Body of pancreas (tissue), 4 donors: ENCODE measurements at regions not wholly inside any gene's neighbourhood (a gene's known extent, or its start where the extent isn't known, plus 50 kb on each side); places are given as distances from the start of the nearest gene placed in this dataset.

Source experiments
- ATAC-seq: fragments of 150-250 bp; one replicate; pipeline ENCODE4 v1.9.1; 2016
- DNase-seq, 4 donors: peaks; one replicate each; pipeline ENCODE4 v3.0.0-alpha.2; 2019
- H3K27ac ChIP-seq, 4 donors: fragments of 200-600 bp; sonication (generic); 1 replicate in 3 of 4; 2 replicates in 1 of 4; pipeline versions ENCODE4 v1.5.1 to v1.6.1; 2016 to 2019; ENCODE audit warnings: mild to moderate bottlenecking in 1 of 4, mixed read lengths in 1 of 4, moderate library complexity in 1 of 4
- H3K27me3 ChIP-seq, 2 donors: fragments of 200-600 bp; sonication (generic); one replicate each; pipeline ENCODE4 v1.6.0; 2016; ENCODE audit warnings: mild to moderate bottlenecking in 1 of 2
- H3K36me3 ChIP-seq, 2 donors: fragments of 200-600 bp; sonication (generic); replicated peaks in 1 of 2; 2 replicates each; pipeline ENCODE4 v1.5.1; 2016; ENCODE audit warnings: low read depth in 2 of 2; ENCODE audit not compliant: insufficient read depth in 1 of 2
- H3K4me1 ChIP-seq: fragments of 200-600 bp; sonication (generic); one replicate; pipeline ENCODE4 v1.6.0; 2016
- H3K4me3 ChIP-seq, 2 donors: fragments of 200-600 bp; sonication (generic); 1 replicate in 1 of 2; 2 replicates in 1 of 2; pipeline ENCODE4 v1.5.1; 2016 to 2019
- H3K9me3 ChIP-seq, 3 donors: fragments of 200-600 bp; sonication (generic); 1 replicate in 2 of 3; 2 replicates in 1 of 3; pipeline ENCODE4 v1.5.1; 2016
- POLR2A ChIP-seq, 3 donors: fragments of 450-650 bp; IDR thresholded peaks; one replicate each; pipeline ENCODE4 v1.6.1; 2016; ENCODE audit warnings: antibody characterized with exemption in 3 of 3, mild to moderate bottlenecking in 2 of 3
- WGBS, 2 donors: methylation state at CpG; one replicate each; pipeline ENCODE4 v1.1.5; 2017; 5-methylcytosine and 5-hydroxymethylcytosine counted together
- intact Hi-C: fragments of 100-400 bp; cut with DNase I; formaldehyde crosslinking; loops from one replicate; pipeline ENCODE4 v1.15.1; 2023
- TF ChIP-seq, protein P1 (sequence below), 7 experiments: fragments of 450-650 bp in 4 of 7; fragments of 200-600 bp in 3 of 7; sonication (generic) in 3 of 7; IDR thresholded peaks; one replicate each; pipeline ENCODE4 v1.5.1; 2016 to 2019; ENCODE audit warnings: antibody characterized with exemption in 7 of 7

DNA sequence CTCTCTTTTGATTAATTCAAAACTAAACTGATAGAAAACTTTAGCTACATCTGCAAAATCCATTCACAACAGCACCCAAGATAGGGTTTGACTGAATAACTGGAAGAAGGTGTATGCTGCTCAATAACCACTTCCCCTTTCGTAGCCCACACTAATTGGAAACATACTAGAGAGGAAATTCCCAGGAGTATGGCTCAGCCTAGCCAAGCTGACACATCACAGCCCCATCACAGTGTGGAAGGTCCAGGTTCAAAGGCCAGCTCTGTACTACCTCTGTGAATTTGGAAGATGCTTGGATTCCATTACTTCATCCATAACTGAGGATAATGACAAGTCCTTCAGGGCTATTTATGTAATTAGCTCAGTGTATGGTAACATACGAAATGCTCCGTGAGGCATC lies 185.4 kb downstream of the FBXO15 start:
- WGBS, 2 donors, result 49 to 56% methylated on average over 3 of the region's 3 CpGs

DNA sequence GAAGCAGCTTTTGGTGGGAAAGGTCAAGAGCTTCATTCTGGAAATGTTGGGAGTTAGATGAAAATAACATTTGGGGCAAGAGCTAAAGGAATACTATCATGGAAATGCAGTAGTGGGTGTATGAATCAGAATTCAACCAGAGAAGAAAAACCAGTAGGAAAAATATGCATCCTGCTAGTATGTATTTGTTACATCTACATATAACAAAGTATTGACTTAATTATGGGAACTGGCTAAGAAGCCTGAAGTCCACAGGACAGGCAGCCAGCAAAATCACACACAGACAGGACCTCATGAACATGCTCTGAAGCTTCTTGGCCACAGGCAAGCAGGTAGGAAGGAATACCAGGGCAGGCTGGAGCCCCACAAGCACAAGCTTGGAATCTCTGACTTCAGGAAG lies 185.8 kb downstream of the FBXO15 start:
- Histone ChIP-seq H3K4me3 (no peak overlapping the region), H3K36me3 (no peaks in the 10 kb centered on the region), H3K9me3 (no peaks in the 10 kb centered on the region), H3K4me1 (no peaks in the 10 kb centered on the region), H3K27me3 (no peaks in the 10 kb centered on the region), H3K27ac (no peak overlapping the region)
- no peak for TF ChIP-seq POLR2A (IDR thresholded peaks at IDR 0.05)
- TF ChIP-seq, protein P1, sequence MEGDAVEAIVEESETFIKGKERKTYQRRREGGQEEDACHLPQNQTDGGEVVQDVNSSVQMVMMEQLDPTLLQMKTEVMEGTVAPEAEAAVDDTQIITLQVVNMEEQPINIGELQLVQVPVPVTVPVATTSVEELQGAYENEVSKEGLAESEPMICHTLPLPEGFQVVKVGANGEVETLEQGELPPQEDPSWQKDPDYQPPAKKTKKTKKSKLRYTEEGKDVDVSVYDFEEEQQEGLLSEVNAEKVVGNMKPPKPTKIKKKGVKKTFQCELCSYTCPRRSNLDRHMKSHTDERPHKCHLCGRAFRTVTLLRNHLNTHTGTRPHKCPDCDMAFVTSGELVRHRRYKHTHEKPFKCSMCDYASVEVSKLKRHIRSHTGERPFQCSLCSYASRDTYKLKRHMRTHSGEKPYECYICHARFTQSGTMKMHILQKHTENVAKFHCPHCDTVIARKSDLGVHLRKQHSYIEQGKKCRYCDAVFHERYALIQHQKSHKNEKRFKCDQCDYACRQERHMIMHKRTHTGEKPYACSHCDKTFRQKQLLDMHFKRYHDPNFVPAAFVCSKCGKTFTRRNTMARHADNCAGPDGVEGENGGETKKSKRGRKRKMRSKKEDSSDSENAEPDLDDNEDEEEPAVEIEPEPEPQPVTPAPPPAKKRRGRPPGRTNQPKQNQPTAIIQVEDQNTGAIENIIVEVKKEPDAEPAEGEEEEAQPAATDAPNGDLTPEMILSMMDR (IDR thresholded peaks at IDR 0.05), result no peak
- ATAC-seq, result no peak
- no peak for DNase-seq
- intact Hi-C loops, result no loop called here

More for the DNA sequence above, 185.4 kb downstream of the FBXO15 start:
- no peaks in the 10 kb centered on the region for H3K27me3 ChIP-seq
- intact Hi-C loops, result no loop called here
- DNase-seq, result no peak
- TF ChIP-seq, protein P1 (IDR thresholded peaks at IDR 0.05), result no peak
- TF ChIP-seq POLR2A (IDR thresholded peaks at IDR 0.05), result no peak
- no peak overlapping the region for H3K4me3 ChIP-seq
- H3K27ac ChIP-seq, result no peak overlapping the region
- ATAC-seq, result no peak
- H3K4me1 ChIP-seq, result no peaks in the 10 kb centered on the region
- no peaks in the 10 kb centered on the region for H3K36me3 ChIP-seq
- no peaks in the 10 kb centered on the region for H3K9me3 ChIP-seq

DNA sequence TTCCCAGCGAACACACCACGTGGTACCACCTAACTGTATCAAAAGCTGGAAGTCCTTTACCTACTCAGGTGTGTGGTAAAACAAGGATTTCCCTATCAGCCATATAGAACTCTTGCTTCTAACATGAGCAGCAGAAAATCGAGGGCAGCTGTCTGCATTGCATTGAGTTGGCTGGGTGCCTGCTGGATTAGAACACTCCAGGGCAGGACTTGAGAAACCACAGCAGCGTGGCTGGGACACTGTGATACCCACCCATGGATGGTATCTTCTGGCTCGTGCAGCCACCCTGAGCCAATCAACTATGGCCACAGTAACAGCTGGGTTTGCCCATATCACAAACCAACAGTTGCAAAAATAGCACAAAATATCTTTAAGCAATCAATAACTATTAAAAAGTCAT lies 188.3 kb downstream of the FBXO15 start:
- no peaks in the 10 kb centered on the region for H3K4me1 ChIP-seq
- no peak for TF ChIP-seq POLR2A (IDR thresholded peaks at IDR 0.05)
- TF ChIP-seq, protein P1 (IDR thresholded peaks at IDR 0.05), result no peak
- 15 to 44% methylated on average over 5 of the region's 5 CpGs for WGBS, 2 donors
- no peak overlapping the region for H3K27ac ChIP-seq
- DNase-seq (no peak), ATAC-seq (no peak)
- intact Hi-C loops, result no loop called here
- H3K27me3 ChIP-seq, result no peaks in the 10 kb centered on the region
- no peak overlapping the region for H3K4me3 ChIP-seq
- H3K36me3 ChIP-seq, result no peaks in the 10 kb centered on the region
- H3K9me3 ChIP-seq, result no peaks in the 10 kb centered on the region

DNA sequence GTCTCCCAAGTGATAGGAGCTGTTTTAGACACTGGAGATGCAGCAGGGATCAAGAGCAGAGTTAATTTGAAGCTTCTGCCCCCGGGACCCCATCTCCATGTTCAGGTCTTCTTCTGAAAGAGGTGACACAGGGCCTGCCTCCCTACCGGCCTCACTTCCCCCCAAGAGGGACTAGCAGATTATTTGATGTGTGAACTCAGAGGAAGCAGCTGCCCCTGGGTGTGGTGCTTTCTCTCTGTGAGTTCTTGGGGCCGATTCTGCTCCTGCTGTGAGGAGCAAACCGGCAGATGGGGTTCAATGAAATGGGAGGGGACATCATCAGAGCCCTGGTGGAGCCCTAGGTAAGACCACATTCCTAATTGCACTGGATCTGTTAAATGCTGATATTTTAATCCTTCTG lies 193.4 kb downstream of the FBXO15 start:
- DNase-seq (no peak), ATAC-seq (no peak)
- TF ChIP-seq, protein P1 (IDR thresholded peaks at IDR 0.05), result no peak
- TF ChIP-seq POLR2A (IDR thresholded peaks at IDR 0.05), result no peak

DNA sequence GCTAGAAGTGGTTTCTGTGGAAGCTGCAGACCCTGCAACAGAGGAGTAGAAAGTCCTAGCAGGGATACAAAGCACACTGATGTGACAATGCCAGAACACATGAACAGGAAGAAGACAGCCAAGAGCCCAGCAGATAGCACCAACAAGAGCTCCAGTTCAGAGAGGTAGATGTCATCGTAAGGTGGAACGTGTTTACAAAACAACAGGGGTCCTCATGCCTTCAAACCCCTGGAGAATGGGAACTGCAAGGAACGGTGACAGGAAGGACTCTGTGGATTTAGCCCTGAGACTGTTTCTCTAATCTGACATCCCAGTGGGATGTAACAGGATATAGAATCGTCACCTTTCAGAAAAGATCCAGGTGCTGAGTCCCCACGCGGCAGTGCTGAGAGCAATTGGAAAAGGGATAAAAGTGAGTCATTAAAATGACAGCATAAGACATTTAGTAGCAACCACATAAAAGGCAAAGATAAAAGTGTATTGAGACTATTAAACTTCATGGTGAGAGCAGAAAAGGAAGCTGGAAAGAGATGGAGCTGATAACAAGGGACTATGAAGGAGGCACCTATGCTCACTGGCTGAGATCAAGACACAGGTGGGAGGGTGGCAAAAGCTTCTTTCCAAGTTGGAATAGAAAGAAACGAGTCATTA lies 195.2 kb downstream of the FBXO15 start:
- no peaks in the 10 kb centered on the region for H3K27me3 ChIP-seq
- DNase-seq (no peak), ATAC-seq (no peak)
- H3K9me3 ChIP-seq, result no peaks in the 10 kb centered on the region
- no peak overlapping the region for H3K4me3 ChIP-seq
- H3K36me3 ChIP-seq, result no peaks in the 10 kb centered on the region
- intact Hi-C loops, result no loop called here
- TF ChIP-seq POLR2A (IDR thresholded peaks at IDR 0.05), result no peak
- TF ChIP-seq, protein P1 (IDR thresholded peaks at IDR 0.05), result no peak
- H3K27ac ChIP-seq, result no peak overlapping the region
- no peaks in the 10 kb centered on the region for H3K4me1 ChIP-seq
- WGBS, 2 donors, result 31 to 47% methylated on average over 7 of the region's 7 CpGs

More for the DNA sequence above, 193.4 kb downstream of the FBXO15 start:
- Histone ChIP-seq H3K27me3 (no peaks in the 10 kb centered on the region), H3K36me3 (no peaks in the 10 kb centered on the region), H3K9me3 (no peaks in the 10 kb centered on the region), H3K4me3 (no peak overlapping the region), H3K27ac (no peak overlapping the region), H3K4me1 (no peaks in the 10 kb centered on the region)
- 34 to 35% methylated on average over 4 of the region's 4 CpGs for WGBS, 2 donors
- intact Hi-C loops, result no loop called here
